GM12878 (cell line): ENCODE measurements at regions not wholly inside any gene's neighbourhood (a gene's known extent, or its start where the extent isn't known, plus 50 kb on each side); places are given as distances from the start of the nearest gene placed in this dataset.

ENCODE experiments used
- ATAC-seq: fragments of 200-7000 bp; cut with Tn5 transposase; 3 replicates; pipeline ENCODE4 v1.9.1; 2020; ENCODE audit warnings: mild to moderate bottlenecking, moderate library complexity
- BruUV-seq: library from RNA; stranded (reverse); fragments of 400-500 nt; replicated peaks from 2 replicates; lab custom pipeline; 2021; lab: Mats Ljungman, UMichigan
- CTCF ChIA-PET: fragments of 300-600 bp; sonication (Branson Sonifier 250); formaldehyde crosslinking; extraction: SDS; loops from one replicate; lab custom pipeline; 2021; ENCODE audit warnings: inconsistent platforms; lab: Yijun Ruan, JAX
- POLR2A ChIA-PET: fragments of 350-600 bp; formaldehyde crosslinking; extraction: SDS; loops from one replicate; lab custom pipeline; 2021; ENCODE audit warnings: inconsistent platforms; lab: Charles Lee
- RAD21 ChIA-PET: fragments of 300-600 bp; sonication (Branson Sonifier 250); formaldehyde crosslinking; loops from one replicate; lab custom pipeline; 2023; ENCODE audit warnings: antibody characterized with exemption; ENCODE audit not compliant: unreplicated experiment; lab: Charles Lee
- SMC1A ChIA-PET: fragments of 300-600 bp; sonication (Branson Sonifier 250); formaldehyde crosslinking; loops from one replicate; lab custom pipeline; 2023; ENCODE audit not compliant: unreplicated experiment, uncharacterized antibody; lab: Charles Lee
- DNase-seq: peaks from one replicate; pipeline ENCODE4 v3.0.0-alpha.2; 2011; ENCODE audit warnings: low read depth, low spot score
- FAIRE-seq: peaks from 3 replicates; lab custom pipeline; 2011; peaks lifted over from hg19 to GRCh38; lab: Jason Lieb, UNC
- H2AFZ ChIP-seq: 2 replicates; pipeline ENCODE4 v1.6.0; 2011; ENCODE audit warnings: low read depth, low read length, control low read depth; ENCODE audit not compliant: control insufficient read depth
- H3K27ac ChIP-seq: 2 replicates; pipeline ENCODE4 v1.5.1; 2011; ENCODE audit warnings: control low read depth; ENCODE audit not compliant: control insufficient read depth, insufficient read depth
- H3K27me3 ChIP-seq, 2 experiments: replicated peaks in 1 of 2; 2 replicates each; pipeline versions ENCODE4 v1.6.0 to v1.6.1; 2011; ENCODE audit warnings: low read length in 1 of 2; ENCODE audit not compliant: control insufficient read depth in 2 of 2, insufficient read depth in 2 of 2
- H3K36me3 ChIP-seq, 2 experiments: 2 replicates each; pipeline ENCODE4 v1.5.1; 2011; ENCODE audit warnings: low read length in 1 of 2; ENCODE audit not compliant: control insufficient read depth in 2 of 2, insufficient read depth in 2 of 2
- H3K4me1 ChIP-seq: 2 replicates; pipeline ENCODE4 v1.6.1; 2011; ENCODE audit warnings: mild to moderate bottlenecking, low read length, moderate library complexity, mixed read lengths; ENCODE audit not compliant: control insufficient read depth, insufficient read depth
- H3K4me2 ChIP-seq: 2 replicates; pipeline ENCODE4 v1.6.0; 2011; ENCODE audit warnings: control low read depth; ENCODE audit not compliant: control insufficient read depth, insufficient read depth
- H3K4me3 ChIP-seq: fragments of 200-600 bp; sonication (generic); 2 replicates; pipeline ENCODE4 v1.5.1; 2016
- H3K79me2 ChIP-seq: 2 replicates; pipeline ENCODE4 v1.6.0; 2011; ENCODE audit warnings: low read length; ENCODE audit not compliant: control insufficient read depth, insufficient read depth
- H3K9ac ChIP-seq: 2 replicates; pipeline ENCODE4 v1.8.0; 2011; ENCODE audit warnings: low read length, control low read depth, mixed read lengths; ENCODE audit not compliant: control insufficient read depth, insufficient read depth
- H3K9me3 ChIP-seq: replicated peaks from 3 replicates; pipeline ENCODE4 v1.5.1; 2011; ENCODE audit warnings: mild to moderate bottlenecking, low read length; ENCODE audit not compliant: control insufficient read depth, insufficient read depth
- H4K20me1 ChIP-seq: 2 replicates; pipeline ENCODE4 v1.6.0; 2011; ENCODE audit not compliant: control insufficient read depth, insufficient read depth
- CHD4 ChIP-seq: fragments of 200-600 bp; sonication (generic); IDR thresholded peaks from 2 replicates; pipeline ENCODE4 v1.6.1; 2016; ENCODE audit warnings: mild to moderate bottlenecking
- KAT2A ChIP-seq: conservative IDR thresholded peaks from 2 replicates; pipeline ENCODE4 v1.6.1; 2011; ENCODE audit warnings: low read depth, low read length; ENCODE audit not compliant: control insufficient read depth
- NFYA ChIP-seq: IDR thresholded peaks from 2 replicates; pipeline ENCODE4 v1.6.1; 2011; ENCODE audit warnings: low read depth, mild to moderate bottlenecking, low read length, improper control_type of control experiment, borderline replicate concordance
- PBX3 ChIP-seq: IDR thresholded peaks from 2 replicates; pipeline ENCODE4 v1.6.1; 2011; ENCODE audit warnings: mild to moderate bottlenecking, low read depth, low read length, moderate library complexity; ENCODE audit not compliant: insufficient replicate concordance
- RB1 ChIP-seq: fragments of 450-650 bp; formaldehyde crosslinking; IDR thresholded peaks from 2 replicates; pipeline ENCODE4 v1.6.1; 2017; ENCODE audit warnings: mild to moderate bottlenecking, borderline replicate concordance
- TCF7 ChIP-seq: IDR thresholded peaks from 2 replicates; pipeline ENCODE4 v1.6.1; 2014; ENCODE audit warnings: antibody characterized with exemption, borderline replicate concordance
- ZBTB4 ChIP-seq: fragments of 450-650 bp; formaldehyde crosslinking; IDR thresholded peaks from 2 replicates; pipeline ENCODE4 v1.4.0; 2022; ENCODE audit warnings: mild to moderate bottlenecking, moderate library complexity
- WGBS: methylation state at CpG from one replicate; pipeline ENCODE4 v1.1.6; 2016; ENCODE audit warnings: low lambda C conversion rate; ENCODE audit not compliant: insufficient replicate concordance, insufficient coverage; ENCODE audit errors: missing lambda C conversion rate; 5-methylcytosine and 5-hydroxymethylcytosine counted together
- in situ Hi-C: fragments of 300-500 bp; cut with MboI; formaldehyde crosslinking; loops from 9 replicates; pipeline ENCODE4 v1.14.3; 2018; ENCODE audit warnings: mixed read lengths
- intact Hi-C: fragments of 100-400 bp; cut with micrococcal nuclease; formaldehyde crosslinking; loops from one replicate; pipeline ENCODE4 v1.14.2; 2022; ENCODE audit not compliant: unreplicated experiment

- in situ Hi-C loops (no loop called here), intact Hi-C loops (no loop called here)
- no peak for DNase-seq
- ChIA-PET RAD21 (interaction anchor here (1.0 to 1.4 kb wide), 2 partner anchors 59 to 126 kb away, joined by 3 to 5 read pairs; no protein-coding TSS in a partner anchor), SMC1A (interaction anchor here (0.7 to 1.6 kb wide), 2 partner anchors 12 to 434 kb away, joined by 3 to 5 read pairs; no protein-coding TSS in a partner anchor), POLR2A (interaction anchor here (0.6 kb wide), 1 partner anchor 52 kb away, joined by 3 read pairs; no protein-coding TSS in a partner anchor), CTCF (interaction anchor here (0.7 kb wide), 1 partner anchor 78 kb away, joined by 3 read pairs; no protein-coding TSS in a partner anchor)
- Histone ChIP-seq H3K36me3 (no peaks in the 10 kb centered on the region), H3K27ac (no peak overlapping the region), H4K20me1 (no peaks in the 10 kb centered on the region), H3K4me1 (peaks cover 4% of the 10 kb centered on the region; the same call in 1 of the 2 replicates), H3K9me3 (no peaks in the 10 kb centered on the region), H3K4me2 (no peak overlapping the region), H3K4me3 (no peak overlapping the region), H3K27me3 (no peaks in the 10 kb centered on the region), H3K9ac (no peak overlapping the region), H3K79me2 (no peaks in the 10 kb centered on the region), H2AFZ (no peak overlapping the region)
- ATAC-seq, result no peak
- TF ChIP-seq KAT2A (no peak), CHD4 (no peak), ZBTB4 (no peak), TCF7 (no peak), RB1 (no peak), NFYA (no peak), PBX3 (no peak)
- WGBS, result 26% methylated on average over 3 of the region's 3 CpGs
- FAIRE-seq, result no peak
- no TSS peak for BruUV-seq
Observed at GRCh38 chr1:212232090-212232489, 53.1 kb upstream of the PPP2R5A start.
